Left ventricle myocardium inferior (tissue), 1 donor: ENCODE measurements at regions not wholly inside any gene's neighbourhood (a gene's known extent, or its start where the extent isn't known, plus 50 kb on each side); places are given as distances from the start of the nearest gene placed in this dataset.
"Not testable (repeated sequence)": the region's sequence is repeated elsewhere in the genome, so short reads cannot be mapped to it uniquely, and the experiment has no call there.

Experiments
- DNase-seq: peaks from one replicate; pipeline ENCODE4 v3.0.0-alpha.2; 2020
- H3K27ac ChIP-seq: fragments of 200-600 bp; replicated peaks from 2 replicates; pipeline ENCODE4 v1.8.0; 2021
- H3K27me3 ChIP-seq: fragments of 200-600 bp; 2 replicates; pipeline ENCODE4 v1.8.0; 2021; ENCODE audit warnings: low read depth
- H3K36me3 ChIP-seq: fragments of 200-600 bp; 2 replicates; pipeline ENCODE4 v1.8.0; 2021
- H3K4me1 ChIP-seq: fragments of 200-600 bp; 2 replicates; pipeline ENCODE4 v1.8.0; 2021
- H3K4me3 ChIP-seq: fragments of 200-600 bp; 2 replicates; pipeline ENCODE4 v1.8.0; 2021; ENCODE audit warnings: mild to moderate bottlenecking, moderate library complexity
- H3K9me3 ChIP-seq: fragments of 200-600 bp; replicated peaks from 2 replicates; pipeline ENCODE4 v1.8.0; 2021
- CTCF ChIP-seq: fragments of 200-600 bp; IDR thresholded peaks from 2 replicates; pipeline ENCODE4 v1.8.0; 2021; ENCODE audit warnings: antibody characterized with exemption, mild to moderate bottlenecking, borderline replicate concordance
- intact Hi-C: fragments of 100-400 bp; cut with micrococcal nuclease; formaldehyde crosslinking; loops from one replicate; pipeline ENCODE4 v1.11.0; 2022
- donor health status: DM: no; HTN: yes; CAD: no; lungs with severe emphysema.

GRCh38 chr1:38772953-38773352 lies 86.6 kb downstream of the RRAGC start:
- no peak for DNase-seq
- peaks cover 41% of the 10 kb centered on the region for H3K27me3 ChIP-seq
- H3K36me3 ChIP-seq, result no peaks in the 10 kb centered on the region
- no peaks in the 10 kb centered on the region for H3K9me3 ChIP-seq
- no peaks in the 10 kb centered on the region for H3K4me1 ChIP-seq
- no peak overlapping the region for H3K4me3 ChIP-seq
- H3K27ac ChIP-seq, result no peak overlapping the region
- intact Hi-C loops, result no loop called here
- no peak for TF ChIP-seq CTCF

- peaks cover 42% of the 10 kb centered on the region for H3K27me3 ChIP-seq
- no peak overlapping the region for H3K4me3 ChIP-seq
- no peak overlapping the region for H3K27ac ChIP-seq
- DNase-seq, result no peak
- H3K36me3 ChIP-seq, result no peaks in the 10 kb centered on the region
- H3K9me3 ChIP-seq, result no peaks in the 10 kb centered on the region
- intact Hi-C loops, result no loop called here
- TF ChIP-seq CTCF, result no peak
- H3K4me1 ChIP-seq, result no peaks in the 10 kb centered on the region
Measured at GRCh38 chr1:38772026-38772425, 87.5 kb downstream of the RRAGC start.

- intact Hi-C loops, DNase-seq, H3K36me3 ChIP-seq, H3K9me3 ChIP-seq, H3K4me3 ChIP-seq, H3K4me1 ChIP-seq, H3K27ac ChIP-seq: not testable (repeated sequence)
- peaks cover 44% of the 10 kb centered on the region for H3K27me3 ChIP-seq
Measured at GRCh38 chr1:38770516-38771173, 88.9 kb downstream of the RRAGC start.

GRCh38 chr1:38766125-38766524 lies 93.4 kb downstream of the RRAGC start:
- Histone ChIP-seq H3K36me3 (no peaks in the 10 kb centered on the region), H3K9me3 (no peaks in the 10 kb centered on the region), H3K4me1 (no peaks in the 10 kb centered on the region), H3K27ac (no peak overlapping the region), H3K4me3 (no peak overlapping the region), H3K27me3 (peaks cover 69% of the 10 kb centered on the region)
- DNase-seq, result no peak
- TF ChIP-seq CTCF, result no peak
- intact Hi-C loops, result no loop called here

- intact Hi-C loops, result no loop called here
- no peak overlapping the region for H3K27ac ChIP-seq
- no peak for TF ChIP-seq CTCF
- H3K27me3 ChIP-seq, result peaks cover 88% of the 10 kb centered on the region
- H3K4me1 ChIP-seq, result no peaks in the 10 kb centered on the region
- DNase-seq, result no peak
- H3K9me3 ChIP-seq, result no peaks in the 10 kb centered on the region
- H3K4me3 ChIP-seq, result no peak overlapping the region
- H3K36me3 ChIP-seq, result no peaks in the 10 kb centered on the region
Measured at GRCh38 chr1:38763121-38763520, 96.5 kb downstream of the RRAGC start.

- no peak overlapping the region for H3K27ac ChIP-seq
- no peaks in the 10 kb centered on the region for H3K9me3 ChIP-seq
- no peak overlapping the region for H3K4me3 ChIP-seq
- peaks cover 71% of the 10 kb centered on the region for H3K27me3 ChIP-seq
- intact Hi-C loops, result no loop called here
- DNase-seq, result no peak
- TF ChIP-seq CTCF, result no peak
- no peaks in the 10 kb centered on the region for H3K4me1 ChIP-seq
- H3K36me3 ChIP-seq, result no peaks in the 10 kb centered on the region
Measured at GRCh38 chr1:38760562-38760961, 99.0 kb downstream of the RRAGC start.
